Muscle of leg (tissue), 3 donors: ENCODE measurements at regions not wholly inside any gene's neighbourhood (a gene's known extent, or its start where the extent isn't known, plus 50 kb on each side); places are given as distances from the start of the nearest gene placed in this dataset.

Source experiments
- DNase-seq: peaks from one replicate; pipeline ENCODE4 v3.0.0; 2013
- H3K27ac ChIP-seq: one replicate; pipeline ENCODE4 v1.5.1; 2013; ENCODE audit warnings: mild to moderate bottlenecking, low read length, control low read depth
- H3K27me3 ChIP-seq: one replicate; pipeline ENCODE4 v1.6.1; 2013; ENCODE audit warnings: low read length; ENCODE audit not compliant: control insufficient read depth, insufficient read depth
- H3K36me3 ChIP-seq: one replicate; pipeline ENCODE4 v1.6.1; 2013; ENCODE audit warnings: low read length; ENCODE audit not compliant: control insufficient read depth, insufficient read depth
- H3K4me1 ChIP-seq: one replicate; pipeline ENCODE4 v1.6.1; 2013; ENCODE audit warnings: low read length; ENCODE audit not compliant: control insufficient read depth, insufficient read depth
- H3K4me3 ChIP-seq: one replicate; pipeline ENCODE4 v1.5.1; 2013; ENCODE audit warnings: low read length, control low read depth
- H3K9me3 ChIP-seq: replicated peaks from 2 replicates; pipeline ENCODE4 v1.6.1; 2013; ENCODE audit warnings: low read depth, low read length; ENCODE audit not compliant: control insufficient read depth
- WGBS: methylation state at CpG from one replicate; pipeline ENCODE4 v1.1.5; 2013; ENCODE audit warnings: missing lambda C conversion rate; ENCODE audit not compliant: insufficient coverage; 5-methylcytosine and 5-hydroxymethylcytosine counted together

GRCh38 chr5:36442352-36442751 lies 140.7 kb upstream of the RANBP3L start:
- Histone ChIP-seq H3K27me3 (no peaks in the 10 kb centered on the region), H3K27ac (no peak overlapping the region), H3K4me3 (no peak overlapping the region), H3K9me3 (no peaks in the 10 kb centered on the region), H3K4me1 (peaks cover 2% of the 10 kb centered on the region), H3K36me3 (no peaks in the 10 kb centered on the region)
- DNase-seq = no peak
- no CpG with 5 or more reads among the region's 7 CpGs for WGBS

- DNase-seq = no peak
- Histone ChIP-seq H3K9me3 (no peaks in the 10 kb centered on the region), H3K4me1 (peaks cover 2% of the 10 kb centered on the region), H3K27ac (no peak overlapping the region), H3K36me3 (no peaks in the 10 kb centered on the region), H3K4me3 (no peak overlapping the region), H3K27me3 (no peaks in the 10 kb centered on the region)
- WGBS = no CpG with 5 or more reads among the region's 1 CpG
Measured at GRCh38 chr5:36442796-36443195, 141.1 kb upstream of the RANBP3L start.

- DNase-seq = no peak
- no peak overlapping the region for H3K27ac ChIP-seq
- H3K4me1 ChIP-seq = peaks cover 2% of the 10 kb centered on the region
- H3K4me3 ChIP-seq = no peak overlapping the region
- no peaks in the 10 kb centered on the region for H3K27me3 ChIP-seq
- no CpG with 5 or more reads among the region's 3 CpGs for WGBS
- no peaks in the 10 kb centered on the region for H3K36me3 ChIP-seq
- H3K9me3 ChIP-seq = no peaks in the 10 kb centered on the region
Measured at GRCh38 chr5:36443941-36444340, 142.2 kb upstream of the RANBP3L start.

GRCh38 chr5:36444582-36445418 lies 143.1 kb upstream of the RANBP3L start:
- peaks cover 2% of the 10 kb centered on the region for H3K4me1 ChIP-seq
- no peaks in the 10 kb centered on the region for H3K9me3 ChIP-seq
- WGBS = 90% methylated on average over 3 of the region's 11 CpGs
- H3K27me3 ChIP-seq = no peaks in the 10 kb centered on the region
- H3K4me3 ChIP-seq = no peak overlapping the region
- H3K27ac ChIP-seq = no peak overlapping the region
- peak; percentile 75 for DNase-seq
- no peaks in the 10 kb centered on the region for H3K36me3 ChIP-seq

- H3K27me3 ChIP-seq = no peaks in the 10 kb centered on the region
- no peak overlapping the region for H3K4me3 ChIP-seq
- no peak overlapping the region for H3K27ac ChIP-seq
- WGBS = no CpG with 5 or more reads among the region's 2 CpGs
- DNase-seq = no peak
- H3K9me3 ChIP-seq = no peaks in the 10 kb centered on the region
- H3K4me1 ChIP-seq = peaks cover 2% of the 10 kb centered on the region
- H3K36me3 ChIP-seq = no peaks in the 10 kb centered on the region
Measured at GRCh38 chr5:36447776-36448175, 146.1 kb upstream of the RANBP3L start.

GRCh38 chr5:36450229-36451014 lies 148.7 kb upstream of the RANBP3L start:
- WGBS = 20% methylated on average over 1 of the region's 3 CpGs
- H3K36me3 ChIP-seq = no peaks in the 10 kb centered on the region
- DNase-seq = no peak

GRCh38 chr5:36452424-36453006 lies 150.8 kb upstream of the RANBP3L start:
- Histone ChIP-seq H3K27me3 (no peaks in the 10 kb centered on the region), H3K9me3 (no peaks in the 10 kb centered on the region), H3K4me1 (peaks cover 2% of the 10 kb centered on the region), H3K27ac (no peak overlapping the region), H3K4me3 (no peak overlapping the region), H3K36me3 (no peaks in the 10 kb centered on the region)
- WGBS = no CpG with 5 or more reads among the region's 4 CpGs
- peak; percentile 65 for DNase-seq

More at GRCh38 chr5:36450229-36451014, 148.7 kb upstream of the RANBP3L start:
- Histone ChIP-seq H3K4me3 (no peak overlapping the region), H3K27ac (no peak overlapping the region), H3K27me3 (no peaks in the 10 kb centered on the region), H3K4me1 (peaks cover 2% of the 10 kb centered on the region), H3K9me3 (no peaks in the 10 kb centered on the region)

GRCh38 chr5:36457511-36458270 lies 148.7 kb upstream of the SLC1A3 start:
- H3K4me1 ChIP-seq = peaks cover 4% of the 10 kb centered on the region
- 72% methylated on average over 2 of the region's 3 CpGs for WGBS
- H3K4me3 ChIP-seq = no peak overlapping the region
- DNase-seq = no peak
- no peaks in the 10 kb centered on the region for H3K27me3 ChIP-seq
- no peaks in the 10 kb centered on the region for H3K36me3 ChIP-seq
- no peak overlapping the region for H3K27ac ChIP-seq
- H3K9me3 ChIP-seq = no peaks in the 10 kb centered on the region

- 63% methylated on average over 2 of the region's 3 CpGs for WGBS
- no peaks in the 10 kb centered on the region for H3K27me3 ChIP-seq
- no peak overlapping the region for H3K4me3 ChIP-seq
- no peaks in the 10 kb centered on the region for H3K36me3 ChIP-seq
- H3K9me3 ChIP-seq = no peaks in the 10 kb centered on the region
- DNase-seq = no peak
- no peak overlapping the region for H3K27ac ChIP-seq
- H3K4me1 ChIP-seq = peaks cover 4% of the 10 kb centered on the region
Measured at GRCh38 chr5:36458746-36459145, 147.7 kb upstream of the SLC1A3 start.
